HG03469 (cell line): ENCODE measurements at regions not wholly inside any gene's neighbourhood (a gene's known extent, or its start where the extent isn't known, plus 50 kb on each side); places are given as distances from the start of the nearest gene placed in this dataset.
"Not testable (repeated sequence)": the region's sequence is repeated elsewhere in the genome, so short reads cannot be mapped to it uniquely, and the experiment has no call there.

ENCODE experiments used
- ATAC-seq: cut with Tn5 transposase; IDR thresholded peaks from one replicate; pipeline ENCODE4 v1.9.1; 2021; ENCODE audit warnings: mild to moderate bottlenecking, moderate library complexity, moderate number of reproducible peaks; ENCODE audit not compliant: unreplicated experiment

DNA sequence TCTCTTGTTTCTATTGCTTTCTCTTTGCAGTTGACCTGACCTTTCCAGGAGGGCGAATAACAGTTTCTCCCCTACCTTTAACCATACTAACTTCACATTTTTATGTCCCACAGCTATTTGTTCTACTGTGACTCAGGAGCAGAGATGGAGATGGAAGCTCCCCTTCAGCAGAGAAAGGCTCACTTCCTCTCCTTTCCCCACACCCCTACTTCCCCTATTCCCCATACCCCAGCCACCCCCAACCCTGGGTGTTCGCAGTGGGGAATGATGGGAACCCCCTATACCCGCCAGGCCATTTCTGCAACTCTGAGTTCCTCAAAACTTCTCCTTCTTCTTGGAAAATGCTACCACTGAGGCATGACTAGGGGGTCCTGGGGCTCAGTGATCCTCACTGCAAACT is 285.4 kb upstream of the MGAT5 start:
- ATAC-seq, result no peak

DNA sequence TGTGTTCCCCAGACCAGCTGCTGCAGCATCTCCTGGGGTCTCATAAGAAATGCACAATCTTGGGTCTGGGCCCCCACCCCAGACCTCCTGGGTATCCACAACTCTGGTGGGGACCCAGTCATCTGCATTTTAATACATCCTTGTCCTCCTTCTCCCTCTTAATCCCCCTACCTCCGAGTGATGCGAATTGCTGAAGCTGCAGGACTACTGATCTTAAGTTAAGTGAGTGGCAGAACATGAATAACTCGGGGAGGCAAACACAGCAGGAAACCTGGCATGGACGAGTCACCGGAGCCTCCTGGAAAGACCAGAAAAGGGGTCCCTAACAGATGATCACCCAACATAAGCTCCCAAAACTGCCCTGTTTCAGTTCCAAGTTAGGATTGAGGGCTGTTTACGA is 283.2 kb upstream of the MGAT5 start:
- no peak for ATAC-seq

DNA sequence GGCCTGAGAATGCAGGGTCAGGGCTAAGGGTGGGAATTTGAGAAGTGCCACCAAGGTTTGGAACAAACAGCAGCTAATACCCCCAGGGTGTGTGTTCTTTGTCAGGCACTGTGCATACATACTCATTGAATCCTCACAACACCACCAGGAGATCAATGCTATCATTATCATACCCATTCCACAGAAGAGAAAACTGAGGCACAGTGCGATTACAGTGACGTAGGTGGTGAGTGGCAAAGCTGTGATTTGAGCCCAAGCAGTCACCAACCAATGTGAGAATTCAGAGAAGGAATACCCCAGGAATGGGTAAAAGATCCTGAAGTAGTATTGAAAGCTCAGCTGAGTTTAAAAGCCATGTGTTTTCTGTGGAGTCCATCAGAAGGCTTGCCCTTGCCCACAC is 281.6 kb upstream of the MGAT5 start:
- no peak for ATAC-seq

DNA sequence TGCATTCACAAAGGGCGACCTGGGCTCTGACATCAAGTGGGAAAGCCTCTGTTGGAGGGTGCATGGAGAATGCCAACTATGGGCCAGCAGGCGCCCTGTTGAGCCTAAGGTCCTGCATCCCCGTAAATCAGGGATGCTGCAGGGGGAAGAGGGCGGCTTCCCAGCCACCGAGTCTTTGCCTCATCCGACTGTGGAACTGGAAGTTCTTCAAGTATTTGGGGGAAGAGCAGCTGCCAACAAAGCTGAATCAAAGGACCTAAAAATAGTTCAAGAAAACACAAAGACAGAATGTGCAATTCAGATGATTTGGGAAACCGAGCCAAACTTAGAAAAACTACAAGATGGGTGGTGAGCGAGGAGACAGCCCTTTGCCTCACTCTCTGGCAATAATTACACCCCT is 281.1 kb upstream of the MGAT5 start:
- ATAC-seq, result no peak

DNA sequence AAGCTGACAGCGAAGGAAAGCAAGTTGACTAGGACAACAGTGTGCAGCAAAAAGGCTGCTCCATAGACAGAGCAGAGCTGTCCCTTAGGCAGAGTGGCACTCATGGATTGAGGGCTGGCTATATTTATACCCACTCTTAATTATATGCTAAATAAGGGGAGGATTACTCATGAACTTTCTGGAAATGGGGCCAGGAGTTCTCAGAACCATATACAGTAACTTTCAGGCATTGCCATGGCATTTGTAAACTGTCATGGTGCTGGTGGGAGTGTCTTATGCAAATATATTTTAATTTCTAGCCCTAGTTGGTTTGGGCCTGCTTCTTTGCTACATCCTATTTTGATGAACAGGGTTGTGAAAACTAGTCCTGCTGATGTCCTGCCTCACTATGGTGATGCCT is 279.5 kb upstream of the MGAT5 start:
- no peak for ATAC-seq

DNA sequence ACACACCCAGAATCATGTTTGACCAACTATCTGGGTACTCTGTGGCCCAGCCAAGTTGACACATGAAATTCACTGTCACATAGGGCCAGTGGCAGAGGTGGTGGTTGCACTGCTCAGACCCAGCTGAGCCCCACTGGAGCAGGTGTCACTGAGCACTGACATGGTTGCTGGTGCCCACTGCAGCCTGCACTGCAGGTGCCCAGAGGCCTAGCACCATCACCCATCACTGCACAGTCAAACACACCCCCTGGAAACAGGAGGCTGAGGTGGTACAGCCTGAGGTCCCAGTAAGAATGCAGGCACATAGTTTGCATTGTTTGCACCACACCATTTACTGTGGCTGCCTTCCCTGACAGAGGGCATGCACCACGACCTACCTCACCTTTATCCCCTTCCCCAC is 278.7 kb upstream of the MGAT5 start:
- ATAC-seq, result no peak

DNA sequence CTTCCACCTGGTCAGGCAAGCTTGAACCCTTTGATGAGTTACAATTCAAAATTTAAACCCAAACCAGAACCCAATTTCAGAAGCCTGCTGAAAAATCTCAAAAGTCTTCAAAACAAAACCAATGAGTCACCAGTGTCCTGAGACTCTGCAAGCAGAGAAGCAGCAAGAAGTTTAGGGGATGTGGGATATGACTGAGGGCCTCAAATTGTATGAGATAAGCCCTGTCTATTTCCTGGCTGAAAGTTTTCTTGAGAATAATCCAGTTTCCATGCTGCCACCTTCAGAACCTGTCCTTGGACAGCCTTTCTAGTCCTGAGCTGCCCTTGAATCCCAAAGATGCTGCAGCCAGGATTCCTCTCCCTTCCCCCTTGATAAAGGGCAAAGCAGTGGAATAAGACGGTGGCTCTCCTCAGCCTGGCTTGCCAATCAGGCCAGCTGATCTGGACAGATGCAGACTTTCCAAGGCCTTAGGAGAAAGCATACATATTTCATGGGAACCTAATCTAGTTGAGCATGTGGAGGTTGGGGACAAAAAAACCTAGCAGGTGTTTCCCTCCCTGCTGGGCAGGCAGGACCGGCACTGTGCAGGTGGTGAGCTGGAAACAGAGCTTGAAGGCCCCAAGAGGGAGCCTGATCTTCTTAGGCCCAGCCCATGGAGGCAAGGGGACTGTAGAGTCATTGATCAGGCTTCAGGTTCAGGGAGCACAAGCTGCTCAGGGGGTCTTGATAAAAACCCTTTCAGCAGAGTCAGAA is 278.0 kb upstream of the MGAT5 start:
- no peak for ATAC-seq

DNA sequence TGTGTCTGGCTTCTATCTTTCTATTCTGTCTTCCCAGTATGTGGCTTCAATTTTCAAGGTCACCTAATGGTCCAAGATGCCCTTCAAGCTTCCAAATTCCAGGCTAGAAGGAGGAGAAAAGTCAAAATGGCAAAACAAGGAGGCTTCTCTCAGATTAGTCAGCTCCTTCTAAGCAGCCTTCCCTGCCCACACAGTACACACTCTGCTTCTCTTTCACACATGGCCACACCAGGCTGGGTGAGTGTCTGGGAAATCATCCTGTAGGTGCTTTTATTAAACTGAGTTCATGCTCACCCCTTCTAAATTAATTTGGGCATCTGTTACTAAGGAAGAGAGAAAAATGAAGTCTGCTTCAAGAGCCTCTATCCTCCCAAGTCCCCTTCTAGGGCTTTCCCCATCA is 277.2 kb upstream of the MGAT5 start:
- ATAC-seq, result no peak

DNA sequence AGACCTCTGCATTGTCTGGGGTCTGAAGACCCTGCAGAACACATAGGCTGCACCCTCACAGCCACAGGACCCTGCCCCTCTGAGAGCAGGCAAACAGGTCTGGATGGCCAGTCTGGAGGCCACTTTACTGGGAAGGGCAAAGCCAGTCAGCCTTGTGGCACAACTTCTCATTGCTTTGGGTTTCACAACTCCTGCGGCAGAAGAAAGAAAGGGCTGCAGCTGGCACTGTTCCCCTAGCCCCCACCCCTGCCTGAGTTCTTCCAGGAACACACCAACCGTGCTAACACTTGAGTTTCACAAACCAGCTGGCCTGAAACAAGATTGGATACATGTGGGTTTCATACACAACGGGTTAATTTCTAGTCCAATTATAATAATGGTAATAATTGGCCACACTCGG is 276.5 kb upstream of the MGAT5 start:
- no peak for ATAC-seq

DNA sequence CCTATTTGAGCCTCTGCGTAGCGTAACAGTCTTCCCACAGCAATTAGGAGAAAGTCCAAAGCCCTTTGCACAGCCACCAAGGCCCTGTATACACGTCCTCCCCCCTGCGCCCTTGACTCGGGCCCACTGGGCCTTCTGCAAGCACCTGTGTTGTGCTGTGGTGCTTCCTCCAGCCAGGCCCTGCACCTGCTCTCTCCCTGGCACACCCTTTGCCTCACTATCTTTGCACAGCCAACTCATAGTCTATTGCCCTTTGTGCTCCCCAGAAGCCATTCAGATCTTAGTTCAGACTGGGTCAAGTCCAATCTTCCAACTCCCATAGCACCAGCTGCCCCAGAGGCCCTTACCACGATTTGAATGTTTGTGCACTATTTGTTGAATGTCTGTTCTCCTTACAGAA is 271.6 kb upstream of the MGAT5 start:
- ATAC-seq, result no peak

DNA sequence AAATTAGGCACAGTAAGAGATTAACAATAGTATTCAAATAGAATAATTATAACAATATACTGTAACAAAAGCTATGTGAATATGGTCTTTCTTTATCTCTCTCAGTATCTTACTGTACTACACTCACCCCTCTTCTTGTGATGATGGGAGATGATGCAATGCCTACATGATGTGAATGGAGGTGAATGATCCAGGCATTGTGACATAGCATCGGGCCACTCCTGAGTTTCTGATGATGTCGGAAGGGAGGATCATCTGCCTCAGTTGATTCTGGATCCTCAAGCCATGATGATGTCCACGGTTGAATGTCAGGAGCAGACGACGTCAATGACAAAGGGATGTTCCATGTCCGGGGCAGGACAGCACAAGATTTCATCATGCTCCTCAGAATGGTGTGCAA is 268.3 kb upstream of the MGAT5 start:
- no peak for ATAC-seq

DNA sequence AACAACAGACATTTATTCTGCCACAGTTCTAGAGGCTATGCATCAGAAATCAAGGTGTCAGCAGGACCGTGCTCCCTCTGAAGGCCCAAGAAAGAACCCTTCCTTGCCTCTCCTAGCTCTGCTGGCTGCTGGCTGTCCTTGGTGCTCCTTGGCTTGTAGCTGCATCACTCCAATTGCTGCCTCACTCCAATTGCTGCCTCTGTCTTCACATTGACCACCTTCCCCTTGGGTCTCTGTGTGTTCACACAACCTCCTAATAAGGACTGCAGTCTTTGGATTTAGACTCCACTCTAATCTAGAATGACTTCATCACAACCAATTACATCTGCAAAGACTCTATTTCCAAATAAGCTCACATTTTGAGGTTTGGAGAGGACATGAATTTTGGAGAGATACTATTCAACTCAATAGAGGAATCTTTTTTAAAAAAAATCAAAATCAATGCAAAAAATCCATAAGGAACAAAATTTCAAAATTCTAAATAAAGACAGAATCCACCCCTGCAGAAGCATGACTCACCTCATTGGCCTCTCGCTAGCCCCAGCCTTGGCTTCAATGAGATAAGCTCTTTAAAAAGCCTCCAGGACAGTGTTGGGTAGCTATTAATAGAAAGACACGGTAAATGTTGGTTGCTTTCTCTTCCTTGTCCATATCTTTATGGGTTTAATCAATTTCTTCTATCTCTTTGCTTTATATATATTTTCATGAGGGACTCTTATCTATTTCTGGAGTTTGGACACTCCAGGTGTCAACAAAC is 267.6 kb upstream of the MGAT5 start:
- ATAC-seq, result no peak

DNA sequence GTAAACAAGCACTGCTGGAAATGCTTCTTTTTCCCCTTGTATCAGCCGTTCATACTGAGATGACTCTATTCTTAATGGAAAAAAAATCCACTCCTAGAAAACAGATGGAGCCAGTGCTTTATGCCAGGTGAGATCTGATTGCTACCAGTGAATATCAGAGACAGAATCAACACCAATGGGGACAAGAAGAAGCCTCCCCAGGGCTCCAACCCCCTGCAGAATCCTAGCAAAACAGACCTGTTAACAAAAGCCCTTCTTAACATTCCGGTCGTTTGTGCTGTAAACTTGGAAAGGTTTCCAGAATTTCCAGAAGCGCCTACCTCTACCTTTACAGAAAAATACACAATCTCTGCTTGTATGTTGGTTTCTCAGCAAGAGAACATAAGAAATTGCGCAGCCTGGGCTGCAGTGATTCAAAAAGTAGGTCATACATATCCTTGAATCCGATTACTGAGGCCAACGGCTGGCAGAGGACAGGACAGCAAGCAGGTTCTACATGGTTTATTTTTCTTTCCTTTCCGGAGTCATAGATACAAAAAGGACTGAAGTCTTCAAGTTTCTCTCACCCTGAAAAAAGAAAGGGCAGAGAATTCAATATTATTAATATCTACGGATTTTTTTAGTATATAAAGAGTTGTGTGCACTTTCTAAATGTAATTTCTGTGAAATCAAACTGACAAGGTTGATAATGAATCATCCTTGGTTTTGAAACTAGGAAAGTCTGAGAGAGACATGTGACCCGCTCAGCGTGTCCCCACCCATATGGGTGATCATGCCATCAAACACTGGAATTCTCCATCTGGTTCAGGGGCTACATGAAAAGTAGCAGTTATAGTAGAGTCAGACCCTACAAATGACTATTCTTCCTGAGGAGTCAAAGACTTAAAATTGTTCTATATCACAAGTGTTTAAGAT is 266.7 kb upstream of the MGAT5 start:
- ATAC-seq, result no peak

DNA sequence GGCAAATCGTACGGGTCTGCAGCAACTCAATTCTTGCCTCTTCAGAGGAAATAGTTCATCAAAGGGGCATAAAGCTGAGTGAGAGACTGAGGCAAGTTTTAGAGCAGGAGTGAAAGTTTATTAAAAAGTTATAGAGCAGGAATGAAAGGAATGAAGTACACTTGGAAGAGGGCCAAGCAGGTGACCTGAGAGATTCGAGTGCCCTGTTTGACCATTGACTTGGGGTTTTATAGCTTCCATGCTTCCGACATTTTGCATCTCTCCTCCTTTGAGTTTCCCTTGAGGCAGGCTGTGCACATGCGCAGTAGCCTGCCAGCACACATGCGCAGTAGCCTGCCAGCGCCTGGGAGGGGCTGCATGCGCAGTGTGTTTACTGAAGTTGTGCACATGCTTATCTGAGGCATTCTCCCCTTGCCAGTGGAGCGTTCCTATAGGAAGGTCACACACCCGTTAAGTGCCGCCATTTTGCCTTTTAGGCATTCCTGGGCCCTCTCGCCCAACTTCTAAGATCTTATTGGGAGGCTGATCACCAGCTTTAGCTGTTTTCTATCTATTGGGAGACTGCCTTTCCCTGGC is 265.5 kb upstream of the MGAT5 start:
- no peak for ATAC-seq

DNA sequence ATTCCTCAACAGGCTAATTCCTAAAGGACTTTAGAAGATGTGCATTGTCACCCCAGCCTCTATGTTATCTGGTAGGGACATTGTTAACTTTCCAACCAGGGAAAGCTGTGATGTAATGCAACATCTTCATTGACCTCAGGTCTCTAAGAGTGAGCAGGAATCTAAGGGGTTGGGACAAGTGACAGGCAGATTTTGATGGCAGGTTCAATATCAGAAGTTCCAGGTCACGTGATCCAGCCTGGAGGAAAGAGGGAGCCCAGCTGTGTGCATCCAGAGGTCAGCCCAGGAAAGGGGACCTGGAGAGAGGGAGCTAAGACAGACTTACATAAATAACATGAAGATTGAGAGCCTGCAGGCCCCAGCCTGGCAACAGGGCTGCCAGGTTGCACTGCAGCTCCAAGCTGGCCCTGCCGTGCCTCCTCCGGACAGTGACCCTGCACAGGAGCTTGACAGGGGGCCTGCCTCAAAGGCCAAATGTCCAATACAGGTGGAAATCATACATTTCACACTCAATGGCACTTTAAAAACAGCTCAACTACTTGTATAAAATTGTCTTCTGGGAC is 262.2 kb upstream of the MGAT5 start:
- no peak for ATAC-seq

DNA sequence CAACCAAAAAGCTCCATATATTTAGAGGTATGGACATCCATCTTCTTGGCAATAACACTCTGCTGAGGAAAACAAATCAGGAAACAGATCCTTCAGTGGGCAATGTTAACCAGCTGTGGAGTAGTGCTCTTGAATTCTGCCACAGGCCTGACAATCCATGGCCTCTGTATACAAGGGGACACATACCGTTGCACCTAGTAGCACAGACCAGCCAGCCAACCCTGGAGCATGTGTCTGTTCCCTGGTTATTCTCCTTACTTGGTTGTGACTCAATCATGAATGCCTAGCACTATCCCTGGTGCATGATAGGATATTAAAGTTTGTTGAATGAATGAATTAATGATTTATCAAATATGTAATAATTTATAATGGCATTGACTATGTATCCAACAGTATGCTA is 261.4 kb upstream of the MGAT5 start:
- ATAC-seq, result no peak

DNA sequence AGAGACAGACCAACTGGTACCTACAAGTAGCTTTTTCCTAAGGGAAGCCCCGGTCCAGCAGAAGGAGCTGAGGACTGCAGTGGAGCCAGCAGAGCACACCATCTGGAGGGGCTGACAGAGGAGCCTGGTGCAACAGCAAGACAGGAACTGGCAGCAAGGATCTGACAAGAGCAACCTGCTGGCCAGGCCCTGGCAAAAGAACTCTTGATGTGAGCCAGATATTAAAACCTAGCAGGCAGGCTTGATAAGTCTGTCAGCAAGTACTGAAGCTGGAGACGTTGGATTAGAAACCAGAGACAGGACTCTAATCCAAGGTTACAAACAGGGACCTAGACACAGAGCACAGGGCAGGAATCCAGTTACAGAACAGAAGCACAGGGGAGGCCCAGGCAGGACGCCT is 260.7 kb upstream of the MGAT5 start:
- no peak for ATAC-seq

DNA sequence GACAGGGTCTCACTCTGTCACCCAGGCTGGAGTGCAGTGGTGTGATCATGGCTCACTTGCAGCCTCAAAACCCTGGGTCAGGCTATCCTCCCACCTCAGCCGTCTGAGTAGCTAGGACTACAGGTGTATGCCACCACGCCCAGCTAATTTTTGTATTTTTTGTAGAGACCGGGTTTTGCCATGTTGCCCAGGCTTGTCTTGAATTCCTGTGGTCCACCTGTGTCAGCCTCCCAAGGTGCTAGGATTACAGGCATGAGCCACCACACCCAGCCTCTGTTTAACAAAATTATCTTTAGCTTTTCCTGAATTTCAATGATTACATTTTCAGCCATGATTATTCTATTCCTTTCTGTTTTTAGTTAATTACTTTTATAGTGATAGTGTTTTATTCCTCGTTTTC is 255.1 kb upstream of the MGAT5 start:
- not testable (repeated sequence) for ATAC-seq

DNA sequence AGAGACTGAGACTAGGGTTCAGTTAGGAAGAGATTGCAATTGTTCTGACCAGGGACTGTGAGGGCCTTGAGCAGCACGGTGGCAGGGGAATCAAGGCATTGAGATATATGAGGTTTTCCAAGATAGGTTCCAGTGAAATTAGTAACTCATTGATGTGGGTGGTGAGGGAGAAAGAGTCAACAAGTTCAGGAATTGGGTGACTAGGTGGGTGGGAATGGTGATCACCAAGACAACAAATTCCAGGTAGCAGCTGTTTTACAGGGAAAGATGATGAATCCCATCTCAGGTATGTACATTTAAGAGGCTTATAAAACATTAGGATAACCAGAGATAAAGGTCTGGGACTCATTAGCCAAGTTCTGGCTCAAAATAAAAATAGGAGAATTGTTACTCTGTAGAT is 251.5 kb upstream of the MGAT5 start:
- ATAC-seq, result no peak

DNA sequence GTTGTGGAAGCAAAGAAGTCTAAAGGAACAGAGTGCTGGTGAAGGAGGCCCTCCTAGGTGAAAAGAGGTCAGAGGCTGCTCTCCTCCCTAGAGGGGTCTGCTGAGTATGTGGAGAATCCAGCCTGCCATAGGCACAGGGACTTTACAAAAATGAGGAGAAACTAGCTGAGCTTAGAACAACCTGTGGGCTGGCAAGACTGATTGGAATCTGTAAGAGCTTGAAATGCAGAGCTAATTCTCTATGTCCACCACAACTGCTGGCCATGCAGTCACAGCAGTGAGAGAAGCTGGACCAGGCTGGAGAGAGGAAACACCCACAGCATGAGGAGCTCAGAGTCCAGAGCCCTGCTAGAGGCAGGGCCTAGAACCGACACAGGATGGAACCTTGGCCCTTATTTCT is 251.0 kb upstream of the MGAT5 start:
- no peak for ATAC-seq

DNA sequence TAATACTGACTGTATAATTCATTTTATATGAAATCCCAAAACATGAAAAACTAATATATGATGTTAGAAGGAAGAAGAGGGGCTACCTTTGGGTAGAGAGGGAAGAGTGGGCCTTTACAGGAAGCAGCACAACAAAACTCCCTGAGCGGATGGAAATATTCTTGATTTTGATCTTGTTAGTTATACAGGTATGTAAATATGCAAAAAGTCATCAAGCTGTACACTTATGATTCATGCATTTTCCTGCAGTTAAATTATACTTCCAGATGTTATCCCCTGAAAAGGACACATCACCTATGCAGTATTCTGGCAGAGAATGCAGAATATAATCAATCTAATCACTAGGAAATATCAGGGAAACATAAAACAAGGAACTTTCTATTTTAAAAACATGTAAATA is 249.4 kb upstream of the MGAT5 start:
- ATAC-seq, result no peak
